WTC11 (cell line): ENCODE measurements at regions not wholly inside any gene's neighbourhood (a gene's known extent, or its start where the extent isn't known, plus 50 kb on each side); places are given as distances from the start of the nearest gene placed in this dataset.

ENCODE experiments used
- ARID4B ChIP-seq: sonication (generic); formaldehyde crosslinking; IDR thresholded peaks from 2 replicates; pipeline ENCODE4 v1.8.0; 2023; ENCODE audit warnings: missing genetic modification reagents, mild to moderate bottlenecking, borderline replicate concordance
- ELF4 ChIP-seq: sonication (generic); formaldehyde crosslinking; IDR thresholded peaks from 2 replicates; pipeline ENCODE4 v1.8.1; 2022; ENCODE audit warnings: low read depth, mild to moderate bottlenecking, moderate library complexity, missing genetic modification reagents
- ETV6 ChIP-seq: sonication (generic); formaldehyde crosslinking; IDR thresholded peaks from 2 replicates; pipeline ENCODE4 v1.8.1; 2022; ENCODE audit warnings: mild to moderate bottlenecking, missing genetic modification reagents
- IRF1 ChIP-seq: sonication (generic); formaldehyde crosslinking; IDR thresholded peaks from 2 replicates; pipeline ENCODE4 v1.8.0; 2023; ENCODE audit warnings: missing genetic modification reagents
- NFYB ChIP-seq: sonication (generic); formaldehyde crosslinking; conservative IDR thresholded peaks from 2 replicates; pipeline ENCODE4 v1.8.0; 2022; ENCODE audit warnings: low read depth, missing genetic modification reagents
- NR3C1 ChIP-seq: sonication (generic); formaldehyde crosslinking; conservative IDR thresholded peaks from 2 replicates; pipeline ENCODE4 v1.8.1; 2023; ENCODE audit warnings: low read depth, mild to moderate bottlenecking, missing genetic modification reagents
- PRRX2 ChIP-seq: fragments of 250-450 bp; sonication (Bioruptor Pico); IDR thresholded peaks from 2 replicates; pipeline ENCODE4 v1.8.0; 2021; ENCODE audit warnings: mild to moderate bottlenecking
- SP1 ChIP-seq: sonication (generic); formaldehyde crosslinking; conservative IDR thresholded peaks from 2 replicates; pipeline ENCODE4 v1.8.1; 2022; ENCODE audit warnings: missing genetic modification reagents
- TEAD4 ChIP-seq: sonication (generic); formaldehyde crosslinking; IDR thresholded peaks from 2 replicates; pipeline ENCODE4 v1.8.0; 2022; ENCODE audit warnings: mild to moderate bottlenecking, missing genetic modification reagents
- ZBTB21 ChIP-seq: sonication (generic); formaldehyde crosslinking; IDR thresholded peaks from 2 replicates; pipeline ENCODE4 v1.8.1; 2023; ENCODE audit warnings: mild to moderate bottlenecking, missing genetic modification reagents, borderline replicate concordance
- ZNF232 ChIP-seq: sonication (generic); formaldehyde crosslinking; IDR thresholded peaks from 2 replicates; pipeline ENCODE4 v1.8.0; 2022; ENCODE audit warnings: mild to moderate bottlenecking, missing genetic modification reagents
- ZNF263 ChIP-seq: sonication (generic); formaldehyde crosslinking; IDR thresholded peaks from 2 replicates; pipeline ENCODE4 v1.8.1; 2022; ENCODE audit warnings: low read depth, mild to moderate bottlenecking, moderate library complexity, missing genetic modification reagents
- TF ChIP-seq, protein P1 (sequence below): sonication (generic); formaldehyde crosslinking; IDR thresholded peaks from 2 replicates; pipeline ENCODE4 v1.8.0; 2022; ENCODE audit warnings: mild to moderate bottlenecking, missing genetic modification reagents
- TF ChIP-seq, protein P2 (sequence below): fragments of 200-600 bp; IDR thresholded peaks from 2 replicates; pipeline ENCODE4 v1.8.0; 2022; ENCODE audit warnings: antibody characterized with exemption

DNA sequence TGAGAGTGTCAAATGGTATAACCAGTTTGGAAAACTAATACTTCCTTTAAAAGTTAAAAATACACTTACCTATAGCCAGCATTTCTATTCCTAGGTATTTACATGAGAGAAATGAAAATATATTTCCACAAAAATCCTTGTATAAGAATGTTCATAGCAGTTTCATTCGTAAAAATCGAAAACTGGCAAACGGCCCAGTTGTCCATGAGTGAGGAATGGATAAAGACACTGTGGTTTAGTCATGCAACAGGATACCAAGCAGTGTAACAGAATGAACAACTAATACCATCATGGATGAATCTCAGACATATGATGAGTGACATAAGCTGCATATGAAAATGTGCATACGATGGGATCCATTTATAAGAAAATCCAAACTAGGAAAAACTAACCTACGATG lies 136.7 kb downstream of the MACROH2A1 start:
- TF ChIP-seq ETV6 (CRISPR knock-in tag) = no peak
- TF ChIP-seq ELF4 (CRISPR knock-in tag) = no peak
- TF ChIP-seq, protein P1, sequence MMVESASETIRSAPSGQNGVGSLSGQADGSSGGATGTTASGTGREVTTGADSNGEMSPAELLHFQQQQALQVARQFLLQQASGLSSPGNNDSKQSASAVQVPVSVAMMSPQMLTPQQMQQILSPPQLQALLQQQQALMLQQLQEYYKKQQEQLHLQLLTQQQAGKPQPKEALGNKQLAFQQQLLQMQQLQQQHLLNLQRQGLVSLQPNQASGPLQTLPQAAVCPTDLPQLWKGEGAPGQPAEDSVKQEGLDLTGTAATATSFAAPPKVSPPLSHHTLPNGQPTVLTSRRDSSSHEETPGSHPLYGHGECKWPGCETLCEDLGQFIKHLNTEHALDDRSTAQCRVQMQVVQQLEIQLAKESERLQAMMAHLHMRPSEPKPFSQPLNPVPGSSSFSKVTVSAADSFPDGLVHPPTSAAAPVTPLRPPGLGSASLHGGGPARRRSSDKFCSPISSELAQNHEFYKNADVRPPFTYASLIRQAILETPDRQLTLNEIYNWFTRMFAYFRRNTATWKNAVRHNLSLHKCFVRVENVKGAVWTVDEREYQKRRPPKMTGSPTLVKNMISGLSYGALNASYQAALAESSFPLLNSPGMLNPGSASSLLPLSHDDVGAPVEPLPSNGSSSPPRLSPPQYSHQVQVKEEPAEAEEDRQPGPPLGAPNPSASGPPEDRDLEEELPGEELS (CRISPR knock-in tag) = no peak
- TF ChIP-seq, protein P2, sequence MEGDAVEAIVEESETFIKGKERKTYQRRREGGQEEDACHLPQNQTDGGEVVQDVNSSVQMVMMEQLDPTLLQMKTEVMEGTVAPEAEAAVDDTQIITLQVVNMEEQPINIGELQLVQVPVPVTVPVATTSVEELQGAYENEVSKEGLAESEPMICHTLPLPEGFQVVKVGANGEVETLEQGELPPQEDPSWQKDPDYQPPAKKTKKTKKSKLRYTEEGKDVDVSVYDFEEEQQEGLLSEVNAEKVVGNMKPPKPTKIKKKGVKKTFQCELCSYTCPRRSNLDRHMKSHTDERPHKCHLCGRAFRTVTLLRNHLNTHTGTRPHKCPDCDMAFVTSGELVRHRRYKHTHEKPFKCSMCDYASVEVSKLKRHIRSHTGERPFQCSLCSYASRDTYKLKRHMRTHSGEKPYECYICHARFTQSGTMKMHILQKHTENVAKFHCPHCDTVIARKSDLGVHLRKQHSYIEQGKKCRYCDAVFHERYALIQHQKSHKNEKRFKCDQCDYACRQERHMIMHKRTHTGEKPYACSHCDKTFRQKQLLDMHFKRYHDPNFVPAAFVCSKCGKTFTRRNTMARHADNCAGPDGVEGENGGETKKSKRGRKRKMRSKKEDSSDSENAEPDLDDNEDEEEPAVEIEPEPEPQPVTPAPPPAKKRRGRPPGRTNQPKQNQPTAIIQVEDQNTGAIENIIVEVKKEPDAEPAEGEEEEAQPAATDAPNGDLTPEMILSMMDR = no peak
- no peak for TF ChIP-seq ZNF232 (CRISPR knock-in tag)
- no peak for TF ChIP-seq SP1 (CRISPR knock-in tag)
- TF ChIP-seq ZBTB21 (CRISPR knock-in tag) = no peak
- TF ChIP-seq TEAD4 (CRISPR knock-in tag) = no peak
- TF ChIP-seq IRF1 = no peak
- no peak for TF ChIP-seq NFYB (CRISPR knock-in tag)
- TF ChIP-seq ARID4B (CRISPR knock-in tag) = no peak
- TF ChIP-seq ZNF263 (CRISPR knock-in tag) = no peak
- TF ChIP-seq NR3C1 (CRISPR knock-in tag) = no peak
- TF ChIP-seq PRRX2 (CRISPR knock-in tag) = no peak
